ENCODE measurements at regions not wholly inside any gene's neighbourhood (a gene's known extent, or its start where the extent isn't known, plus 50 kb on each side); places are given as distances from the start of the nearest gene placed in this dataset.

DNA sequence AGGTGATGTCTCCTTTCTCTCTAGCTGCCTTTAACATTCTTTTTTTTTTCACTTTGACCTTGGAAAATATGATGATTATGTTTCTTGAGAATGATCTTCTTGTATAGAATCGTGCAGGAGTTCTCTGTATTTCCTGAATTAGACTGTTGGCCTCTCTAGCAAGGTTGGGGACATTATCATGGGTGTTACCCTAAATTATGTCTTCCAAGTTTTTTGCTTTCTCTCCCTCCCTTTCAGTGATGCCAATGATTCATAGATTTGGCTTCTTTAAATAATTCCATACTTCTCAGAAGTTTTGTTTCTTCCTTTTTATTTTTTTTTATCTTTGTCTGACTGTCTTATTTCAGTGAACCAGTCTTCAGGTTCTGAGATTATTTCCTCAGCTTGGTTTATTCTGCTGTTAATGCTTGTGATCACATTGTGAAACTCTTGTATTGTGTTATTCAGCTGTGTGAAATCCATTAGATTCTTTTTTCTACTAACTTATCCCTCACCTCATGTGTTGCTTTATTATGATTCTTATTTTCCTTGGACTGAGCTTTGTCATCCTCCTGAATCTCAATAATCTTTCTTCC lies 268.4 kb upstream of the NRIP1 start:
- no peak for DNase-seq (ENCODE audit: low spot score)
- intact Hi-C loops (cut with DNase I), result no loop called here

DNA sequence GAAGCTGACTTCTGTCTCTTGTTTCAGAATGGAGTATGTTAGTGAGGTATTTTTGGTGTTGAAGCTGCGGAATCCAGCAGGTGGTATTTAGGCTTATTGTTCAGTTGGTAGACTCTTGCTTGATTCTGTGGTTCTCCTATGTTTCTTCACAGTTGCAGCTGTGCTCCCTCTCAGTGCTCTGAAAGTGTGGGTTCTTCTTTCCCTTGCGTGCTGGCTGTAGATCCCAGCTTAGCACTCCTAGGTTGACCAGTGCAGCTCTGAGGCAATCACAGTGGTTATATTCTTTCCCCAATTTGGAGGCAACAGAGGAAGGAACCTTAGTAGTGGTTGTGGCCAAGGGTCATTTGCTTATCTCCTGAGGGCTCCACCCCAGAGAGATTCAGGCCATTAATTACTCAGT lies 269.2 kb upstream of the NRIP1 start:
- no peak for DNase-seq (ENCODE audit: low spot score)

DNA sequence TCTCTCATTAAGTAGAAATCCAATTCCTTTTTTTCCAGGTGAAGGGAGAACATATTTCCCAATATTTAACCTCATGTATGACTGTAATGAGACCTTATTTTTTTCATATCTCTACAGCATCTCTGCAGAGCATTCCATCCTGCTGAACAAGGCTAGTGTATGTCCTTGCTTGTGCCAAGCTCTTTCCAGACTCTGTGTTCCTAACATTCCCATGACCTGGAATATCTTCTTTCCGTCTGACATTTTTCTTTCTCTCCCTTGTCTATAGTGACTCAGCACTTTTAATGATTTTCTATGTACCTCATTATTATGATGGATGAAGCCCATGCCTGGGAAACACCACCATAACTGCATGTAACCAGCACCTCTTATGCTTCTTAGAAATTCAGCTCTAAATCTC lies 278.3 kb upstream of the NRIP1 start:
- intact Hi-C loops (cut with DNase I), result no loop called here
- DNase-seq (ENCODE audit: low spot score), result no peak

More for the DNA sequence above, 269.2 kb upstream of the NRIP1 start:
- intact Hi-C loops (cut with DNase I), result no loop called here

DNA sequence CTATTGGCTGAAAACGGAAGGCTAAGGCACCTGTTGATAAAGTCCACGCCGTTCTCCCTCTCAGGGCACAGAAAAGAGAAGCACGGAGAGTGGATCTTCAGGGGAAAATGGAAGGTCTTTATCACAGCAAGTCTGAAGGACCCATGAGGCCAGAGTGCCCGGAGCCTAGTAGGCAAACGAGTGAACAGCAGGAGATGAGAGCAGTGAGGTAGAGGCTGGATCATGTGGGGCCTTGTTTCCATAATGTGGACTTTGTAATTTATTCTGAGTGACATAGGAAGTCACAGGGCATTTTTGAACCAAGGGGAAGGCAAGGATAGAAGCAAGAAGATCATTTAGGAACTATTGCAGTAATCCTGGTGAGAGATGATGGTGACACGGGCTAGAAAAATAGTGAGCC lies 287.2 kb upstream of the NRIP1 start:
- intact Hi-C loops (cut with DNase I), result no loop called here
- DNase-seq (ENCODE audit: low spot score), result no peak

DNA sequence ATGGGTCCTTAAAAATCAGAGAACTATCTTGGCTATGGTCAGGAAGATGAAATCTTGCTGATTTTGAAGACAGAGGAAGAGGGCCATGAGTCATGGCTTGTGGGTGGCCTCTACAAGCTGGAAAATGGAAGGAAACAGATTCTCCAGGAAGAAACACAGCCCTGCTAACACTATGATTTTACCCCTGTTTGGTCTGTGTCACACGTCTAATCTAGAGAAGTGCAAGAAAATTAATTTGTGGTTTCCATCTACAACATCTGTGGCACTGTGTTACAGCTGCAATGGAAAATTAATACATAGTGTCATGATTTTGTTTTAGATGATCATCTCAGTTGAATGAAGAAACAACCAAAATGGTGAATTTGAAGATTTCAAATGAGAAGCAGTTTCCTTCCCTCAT lies 288.7 kb upstream of the NRIP1 start:
- intact Hi-C loops (cut with DNase I), result no loop called here
- DNase-seq (ENCODE audit: low spot score), result no peak

DNA sequence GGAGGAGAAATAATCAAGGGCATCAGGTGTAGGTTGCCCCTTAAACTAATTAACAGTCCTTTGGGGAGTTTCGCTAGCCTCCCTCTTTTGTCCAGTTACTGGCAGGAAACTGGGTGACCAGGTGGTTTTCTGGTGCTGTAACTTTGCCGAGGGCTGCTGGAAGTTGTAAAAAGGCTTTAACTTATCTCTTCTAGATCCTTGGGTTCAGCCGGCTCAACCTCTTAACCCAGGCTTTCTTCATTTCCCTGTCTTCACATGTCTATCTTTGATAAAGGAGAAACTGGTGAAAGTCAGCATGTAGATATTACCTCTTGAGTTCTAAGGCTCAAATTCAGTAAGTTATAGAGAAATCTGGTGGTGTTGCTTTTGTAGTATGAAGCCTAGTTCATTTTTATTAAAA lies 289.7 kb upstream of the NRIP1 start:
- no peak for DNase-seq (ENCODE audit: low spot score)
- intact Hi-C loops (cut with DNase I), result no loop called here

DNA sequence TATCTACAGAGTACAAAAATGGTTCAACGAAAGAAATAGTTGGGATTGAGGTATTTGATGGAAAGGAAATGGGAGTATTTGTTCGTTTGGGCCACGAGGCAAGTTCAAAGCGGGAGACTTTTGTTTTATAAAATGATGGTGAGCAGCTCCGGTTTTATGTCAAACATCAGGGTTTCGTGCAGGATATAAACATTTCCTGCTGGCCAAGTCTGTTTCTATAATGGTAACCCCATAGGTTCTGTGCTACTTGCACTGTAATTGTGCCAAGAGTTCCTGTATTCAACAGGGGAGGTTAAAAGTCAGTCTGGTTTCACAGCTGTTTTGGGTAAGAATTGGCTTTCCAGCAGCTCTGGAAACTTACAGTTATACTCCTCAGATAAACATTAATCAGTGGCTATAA lies 290.3 kb upstream of the NRIP1 start:
- DNase-seq (ENCODE audit: low spot score), result no peak
- intact Hi-C loops (cut with DNase I), result no loop called here

DNA sequence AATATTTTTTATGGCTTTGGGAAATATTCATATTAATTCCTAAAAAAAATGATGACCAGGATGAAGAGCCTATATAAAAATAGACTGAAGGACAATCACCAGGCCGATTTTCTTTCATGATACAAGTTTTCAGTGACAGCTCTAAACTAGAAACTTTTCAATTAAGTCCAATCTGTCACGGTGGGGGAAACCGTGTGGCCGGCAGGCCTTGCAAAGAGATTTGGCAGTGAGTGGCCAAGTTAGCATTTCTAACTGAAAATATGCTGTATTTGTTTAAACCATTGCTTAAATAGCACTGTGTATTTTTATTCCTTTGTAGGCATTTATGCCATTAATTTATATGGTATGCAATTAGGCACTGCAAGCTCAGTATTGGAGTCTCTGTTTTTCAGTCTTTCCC lies 294.5 kb upstream of the NRIP1 start:
- no peak for DNase-seq (ENCODE audit: low spot score)
- intact Hi-C loops (cut with DNase I), result no loop called here

DNA sequence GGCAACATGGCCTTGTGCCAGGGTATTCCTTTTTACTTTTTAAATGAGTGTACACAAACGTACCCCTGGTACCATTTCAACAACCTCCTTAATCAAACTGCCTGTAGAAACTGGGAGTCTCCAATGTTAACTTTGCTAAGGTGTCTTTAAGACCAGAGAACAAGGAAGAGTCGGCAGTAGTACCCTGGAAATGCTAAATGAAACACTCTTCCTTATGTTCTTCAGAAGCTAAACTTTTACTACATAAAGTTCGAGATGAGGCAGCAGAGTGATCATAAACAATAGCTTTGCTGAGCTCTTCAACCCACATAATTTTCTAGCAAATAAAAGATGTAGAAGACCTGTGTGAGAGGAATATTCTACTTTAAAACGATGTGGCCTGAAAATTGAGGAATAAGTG lies 297.7 kb upstream of the NRIP1 start:
- intact Hi-C loops (cut with DNase I), result no loop called here
- no peak for DNase-seq (ENCODE audit: low spot score)

DNA sequence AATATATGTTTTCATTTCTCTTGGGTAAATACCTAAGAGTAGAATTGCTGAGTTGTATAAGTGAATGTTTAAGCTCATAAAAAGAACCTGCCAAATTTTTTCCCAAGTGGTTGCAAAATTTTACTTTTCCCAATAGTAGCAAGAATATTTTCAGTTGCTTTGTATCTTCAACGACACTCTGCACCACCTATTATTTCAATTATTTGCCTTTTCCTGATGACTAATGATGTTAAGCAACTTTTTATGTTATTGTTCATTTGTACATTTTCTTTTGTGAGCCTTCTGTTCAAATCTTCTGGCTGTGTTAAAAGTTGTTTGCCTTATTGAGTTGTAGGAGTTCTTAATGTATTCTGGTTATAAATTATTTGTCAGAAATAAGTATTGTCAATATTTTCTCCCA lies 299.1 kb upstream of the NRIP1 start:
- intact Hi-C loops (cut with DNase I), result no loop called here
- no peak for DNase-seq (ENCODE audit: low spot score)

DNA sequence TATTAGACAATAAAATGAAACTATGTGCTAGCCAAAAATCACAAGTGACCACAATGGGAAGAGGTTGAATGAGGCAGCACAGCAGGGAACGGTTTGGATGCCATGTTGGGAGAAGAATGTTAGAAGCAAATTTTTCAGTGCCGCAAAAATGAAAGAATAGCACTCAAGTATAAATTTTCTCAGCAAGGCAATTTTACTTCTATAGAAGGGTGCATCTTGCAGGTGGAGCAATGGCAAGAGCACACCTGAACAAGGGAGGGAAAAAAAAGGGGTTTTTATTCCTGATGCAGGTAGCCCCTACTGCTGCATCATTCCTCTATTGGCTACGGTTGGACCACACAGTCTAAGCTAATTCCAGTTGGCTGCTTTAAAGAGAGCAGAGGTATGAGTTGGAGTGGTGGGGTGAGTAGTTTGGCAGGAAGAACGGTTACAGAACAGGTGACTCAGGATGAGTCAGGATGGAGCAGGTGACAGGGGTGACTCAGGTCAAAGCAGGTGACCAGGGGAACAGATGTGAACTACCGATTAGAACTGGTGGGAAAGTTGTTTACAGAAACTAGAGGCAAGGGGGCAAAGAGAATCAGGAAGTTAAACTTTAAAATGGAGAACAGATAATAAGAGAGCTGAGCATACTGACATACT lies 301.1 kb upstream of the NRIP1 start:
- intact Hi-C loops (cut with DNase I), result no loop called here
- DNase-seq (ENCODE audit: low spot score), result no peak

DNA sequence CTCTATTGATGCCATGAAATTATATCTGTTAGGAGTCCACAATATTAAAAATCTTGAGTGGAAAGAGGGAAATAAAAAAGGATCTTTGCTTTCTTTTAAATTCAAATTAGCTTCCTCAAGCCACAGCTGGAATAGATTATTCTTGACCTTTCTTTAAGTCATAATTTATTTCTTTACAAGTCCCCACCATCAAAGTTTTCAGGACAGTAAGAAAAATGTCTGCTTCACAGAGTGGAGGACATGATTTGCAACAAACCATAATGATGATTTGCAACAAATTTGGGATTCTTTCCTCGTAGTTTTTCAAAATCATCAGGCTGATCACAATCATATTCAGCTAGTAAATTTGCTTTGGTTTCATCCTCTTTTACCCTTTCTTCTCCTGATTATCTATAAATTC lies 301.8 kb upstream of the NRIP1 start:
- intact Hi-C loops (cut with DNase I), result no loop called here
- no peak for DNase-seq (ENCODE audit: low spot score)

DNA sequence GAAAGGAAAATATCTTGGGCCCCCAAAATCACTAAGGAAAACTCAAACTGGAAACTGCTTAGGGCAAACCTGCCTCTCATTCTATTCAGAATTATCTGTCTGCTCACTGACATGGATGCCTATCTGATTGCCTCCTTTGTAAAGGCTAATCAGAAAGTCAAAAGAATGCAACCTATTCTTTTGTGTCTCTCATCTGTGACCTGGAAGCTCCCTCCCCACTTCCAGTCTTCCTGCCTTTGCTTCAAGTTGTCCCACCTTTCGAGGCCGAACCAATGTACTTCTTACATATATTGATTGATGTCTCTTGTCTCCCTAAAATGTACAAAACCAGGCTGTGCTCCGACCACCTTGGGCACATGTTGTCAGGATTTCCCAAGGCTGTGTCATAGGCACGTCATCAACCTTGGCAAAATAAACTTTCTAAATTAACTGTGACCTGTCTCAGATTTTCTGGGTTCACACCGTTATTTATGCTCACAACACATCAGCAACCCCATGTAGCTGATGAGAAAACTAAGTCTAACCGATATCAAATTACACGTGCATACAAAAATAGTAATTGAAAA lies 302.3 kb upstream of the NRIP1 start:
- DNase-seq (ENCODE audit: low spot score), result no peak
- intact Hi-C loops (cut with DNase I), result no loop called here

DNA sequence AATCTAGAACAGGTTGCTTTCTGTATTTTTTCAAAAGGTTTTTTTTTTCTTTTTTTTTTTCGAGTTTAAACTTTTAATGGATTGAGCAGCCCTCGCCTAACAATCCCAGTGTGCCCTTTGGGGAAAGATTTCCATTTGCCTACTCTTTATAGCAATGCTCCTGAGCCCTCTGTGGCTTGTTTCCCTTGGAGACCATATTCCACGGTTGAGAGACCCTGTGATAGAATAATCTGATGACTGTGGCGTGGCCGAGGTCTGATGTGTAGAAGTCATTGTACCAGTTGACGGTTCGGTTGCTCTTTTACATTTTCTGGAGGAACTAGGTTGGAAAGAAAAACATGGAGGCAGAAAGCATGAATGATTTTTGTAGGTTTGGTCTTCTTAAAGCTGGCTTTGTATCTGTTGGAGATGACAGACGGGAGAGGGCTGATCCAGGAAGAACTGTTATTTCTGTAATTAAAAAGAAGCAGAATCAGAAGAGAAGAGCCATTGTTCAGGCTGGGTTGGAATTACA lies 305.7 kb upstream of the NRIP1 start:
- DNase-seq (ENCODE audit: low spot score), result no peak
- intact Hi-C loops (cut with DNase I), result no loop called here

DNA sequence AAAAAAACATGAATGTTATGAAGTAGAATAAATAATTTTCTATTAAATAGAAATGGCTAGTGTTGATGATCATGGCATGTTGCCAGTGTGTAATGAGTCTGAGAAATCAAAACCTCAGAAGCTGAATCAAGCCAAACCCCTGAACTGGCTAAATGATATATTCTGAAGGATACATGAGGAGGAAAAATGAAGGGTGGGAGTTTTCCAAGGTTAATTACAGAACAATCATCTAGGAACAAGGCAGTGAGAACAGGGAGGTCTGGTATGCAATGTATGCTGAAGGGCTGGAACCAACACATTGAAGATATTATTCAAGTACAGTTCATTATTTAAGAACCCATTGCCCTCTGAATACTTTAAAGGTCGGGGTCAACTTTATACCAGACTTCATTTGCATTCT lies 309.1 kb upstream of the NRIP1 start:
- intact Hi-C loops (cut with DNase I), result no loop called here
- no peak for DNase-seq (ENCODE audit: low spot score)

DNA sequence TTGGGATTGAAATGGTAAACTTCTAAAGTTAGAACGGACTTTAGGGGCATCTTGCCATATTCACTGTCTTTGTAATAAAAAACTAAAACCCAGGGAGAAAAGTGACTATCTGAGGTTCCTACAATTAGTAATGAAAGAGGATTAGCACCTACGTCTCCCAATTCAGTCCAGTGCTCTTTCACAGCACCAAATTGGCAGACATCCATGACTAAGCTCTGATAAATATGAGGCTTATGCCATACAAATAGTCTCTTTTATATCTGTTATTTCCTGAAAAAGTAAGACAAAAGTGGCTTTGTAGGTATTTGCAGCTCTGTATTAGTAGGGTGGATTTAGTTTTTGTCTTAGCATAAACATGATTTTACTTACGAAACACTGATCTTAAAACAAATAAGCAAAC lies 315.0 kb upstream of the NRIP1 start:
- no peak for DNase-seq (ENCODE audit: low spot score)
- intact Hi-C loops (cut with DNase I), result no loop called here

DNA sequence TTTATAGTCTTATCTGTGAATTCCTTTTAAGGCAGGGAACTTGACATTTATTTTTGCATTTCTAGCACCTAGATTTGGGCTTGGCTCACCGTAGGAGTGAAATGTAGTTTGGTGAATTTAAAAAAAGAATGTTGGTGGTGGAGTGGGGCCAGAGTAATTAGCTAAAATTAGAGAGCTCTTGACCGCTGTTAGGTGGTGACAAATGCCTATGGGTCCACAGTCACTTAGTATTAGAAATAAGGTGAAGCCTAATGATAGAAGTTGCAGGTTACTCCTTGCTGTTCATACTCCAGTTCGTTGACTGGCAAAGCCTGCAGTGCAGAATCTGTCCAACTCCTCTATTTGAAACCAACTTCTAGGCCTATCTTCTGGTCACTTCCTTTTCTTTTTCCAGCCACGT lies 318.8 kb upstream of the NRIP1 start:
- intact Hi-C loops (cut with DNase I), result no loop called here
- no peak for DNase-seq (ENCODE audit: low spot score)

DNA sequence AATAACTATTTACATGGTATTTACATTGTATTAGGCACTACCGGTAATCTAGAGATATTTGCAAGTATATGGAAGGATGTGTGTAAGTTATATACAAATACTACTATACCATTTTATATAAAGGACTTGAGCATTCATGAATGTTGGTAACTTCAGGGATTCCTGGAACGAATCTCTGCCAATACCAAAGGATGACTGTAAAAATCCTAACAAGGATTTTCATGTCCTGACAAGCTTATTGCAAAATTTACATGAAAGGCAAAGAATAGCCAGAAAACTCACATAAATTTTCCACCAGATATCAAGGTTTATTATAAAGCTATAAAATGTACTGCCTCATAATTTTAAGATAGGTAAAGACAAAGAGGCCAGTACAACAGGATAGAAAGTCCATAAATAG lies 325.2 kb upstream of the NRIP1 start:
- no peak for DNase-seq (ENCODE audit: low spot score)
- intact Hi-C loops (cut with DNase I), result no loop called here

DNA sequence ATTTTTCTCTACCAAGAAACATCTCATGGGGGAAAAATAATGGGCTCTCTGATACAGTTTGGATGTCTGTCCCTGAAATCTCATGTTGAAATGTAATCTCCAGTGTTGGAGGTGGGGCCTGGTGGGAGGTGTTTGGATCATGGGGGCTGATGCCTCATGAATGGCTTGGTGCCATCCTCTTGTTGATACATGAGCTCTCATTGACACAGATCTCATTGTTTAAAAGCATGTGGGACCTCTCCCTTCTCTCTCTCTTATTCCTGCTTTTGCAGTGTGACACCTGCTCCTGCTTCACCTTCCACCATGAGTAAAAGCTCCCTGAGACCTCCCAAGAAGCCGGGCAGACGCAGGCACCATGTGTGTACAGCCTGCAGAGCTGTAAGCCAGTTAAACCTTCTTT lies 332.5 kb upstream of the NRIP1 start:
- intact Hi-C loops (cut with DNase I), result no loop called here
- DNase-seq (ENCODE audit: low spot score), result no peak

DNA sequence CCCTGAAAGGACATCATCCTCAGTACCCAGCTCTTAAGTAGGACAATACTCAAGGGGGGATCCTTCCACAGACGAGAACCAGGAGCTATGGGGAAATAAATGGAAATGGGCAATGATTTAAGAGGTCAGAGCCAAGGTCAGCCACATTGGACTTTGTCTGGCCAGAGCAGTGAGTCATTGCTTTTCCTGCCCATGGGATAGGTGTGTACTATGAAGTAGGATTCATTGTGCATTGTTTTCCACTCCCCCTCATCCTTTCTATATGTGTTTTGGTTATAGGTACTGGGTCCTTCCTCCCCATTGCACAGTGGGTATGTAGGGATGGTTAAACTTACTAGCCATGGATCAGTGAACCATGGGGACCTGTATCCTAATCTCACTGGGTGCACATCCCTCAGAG lies 328.9 kb upstream of the USP25 start:
- intact Hi-C loops (cut with DNase I), result no loop called here
- no peak for DNase-seq (ENCODE audit: low spot score)

DNA sequence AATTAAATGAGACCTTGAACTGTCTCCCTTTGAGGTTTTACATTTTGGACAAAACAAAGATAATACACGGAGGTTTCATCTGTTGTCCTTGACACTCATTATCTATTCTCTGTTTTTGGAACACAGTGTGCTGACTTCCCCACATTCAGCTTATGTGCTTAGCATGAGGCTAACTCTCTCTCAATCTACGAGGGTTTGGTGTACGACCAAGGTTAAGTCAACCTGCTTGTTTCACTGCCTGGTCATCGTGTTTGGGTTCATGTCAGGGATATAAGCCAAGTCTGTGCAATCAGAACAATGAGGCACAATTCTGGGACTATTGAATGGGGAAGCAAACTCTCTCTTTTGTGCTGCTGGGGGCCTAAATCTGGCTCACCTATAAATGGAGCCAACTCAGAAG lies 328.5 kb upstream of the USP25 start:
- intact Hi-C loops (cut with DNase I), result no loop called here

DNA sequence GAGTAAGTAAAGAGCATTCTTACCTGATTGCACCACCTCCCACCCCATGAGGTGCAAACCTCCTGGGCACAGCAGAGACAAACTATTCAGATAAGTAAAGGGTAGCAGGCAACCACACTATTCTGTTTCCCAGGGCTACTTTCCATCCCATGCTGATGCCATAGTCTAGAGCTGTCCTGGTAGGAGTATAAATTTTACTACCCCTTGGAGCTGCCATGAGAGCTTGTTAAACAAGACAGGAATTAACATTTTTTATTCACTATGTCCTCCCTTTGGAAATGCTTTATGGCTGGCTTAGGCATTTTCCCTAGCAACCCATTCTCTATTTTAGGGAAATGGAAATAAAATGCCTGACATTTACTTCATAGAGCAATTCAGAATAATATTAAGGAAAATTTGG lies 324.6 kb upstream of the USP25 start:
- intact Hi-C loops (cut with DNase I), result no loop called here
- no peak for DNase-seq (ENCODE audit: low spot score)

More for the DNA sequence above, 328.5 kb upstream of the USP25 start:
- DNase-seq (ENCODE audit: low spot score), result no peak
